GM21390 (cell line): ENCODE measurements at regions not wholly inside any gene's neighbourhood (a gene's known extent, or its start where the extent isn't known, plus 50 kb on each side); places are given as distances from the start of the nearest gene placed in this dataset.
"Not testable (repeated sequence)": the region's sequence is repeated elsewhere in the genome, so short reads cannot be mapped to it uniquely, and the experiment has no call there.

Source experiments
- ATAC-seq: cut with Tn5 transposase; IDR thresholded peaks from one replicate; pipeline ENCODE4 v1.9.1; 2021; ENCODE audit not compliant: unreplicated experiment

GRCh38 chr5:90287036-90287435, 122.5 kb downstream of the CETN3 start:
- ATAC-seq: no peak

DNA sequence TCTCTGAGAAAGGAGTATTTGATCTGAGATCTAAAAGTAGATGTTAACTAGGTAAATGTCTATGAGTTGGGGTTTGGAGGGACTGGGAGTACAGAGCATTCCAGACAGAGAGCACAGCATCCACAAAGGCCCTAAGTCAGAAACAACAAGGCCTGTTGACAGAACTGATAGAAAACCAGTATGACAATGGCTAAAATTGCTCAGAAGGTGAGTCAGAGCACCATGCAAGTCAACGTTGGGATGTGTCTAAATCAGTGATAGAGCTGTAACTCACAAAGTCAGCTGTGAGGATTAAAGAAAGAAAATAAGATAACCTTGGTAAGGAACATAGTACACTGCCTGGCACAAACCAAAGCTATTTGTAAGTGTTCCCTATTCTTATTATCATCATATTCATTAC, 124.0 kb downstream of the CETN3 start:
- ATAC-seq: no peak

- ATAC-seq: no peak
Observed at GRCh38 chr5:90284375-90284774, 125.2 kb downstream of the CETN3 start.

DNA sequence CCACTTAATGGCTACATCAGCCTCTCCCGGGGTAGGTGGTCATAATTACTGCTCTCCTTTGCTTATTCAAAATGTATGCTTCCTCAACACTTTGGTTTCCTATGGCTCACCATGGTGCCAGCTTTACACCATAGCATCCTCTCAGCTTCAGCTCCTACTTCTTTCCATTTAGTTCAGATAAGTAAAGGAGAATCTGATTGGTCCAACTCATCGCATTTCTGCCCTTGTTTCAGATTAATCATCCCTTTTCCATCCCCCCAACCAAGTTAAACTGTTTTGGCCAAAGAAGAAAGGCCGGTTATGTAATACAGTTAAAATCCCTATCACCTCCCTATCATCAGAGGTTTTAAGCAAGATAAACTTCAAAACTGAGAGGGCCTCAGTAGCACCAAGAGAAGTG, 130.5 kb downstream of the CETN3 start:
- ATAC-seq: no peak

- ATAC-seq: no peak
Observed at GRCh38 chr5:90274216-90274615, 135.3 kb downstream of the CETN3 start.

DNA sequence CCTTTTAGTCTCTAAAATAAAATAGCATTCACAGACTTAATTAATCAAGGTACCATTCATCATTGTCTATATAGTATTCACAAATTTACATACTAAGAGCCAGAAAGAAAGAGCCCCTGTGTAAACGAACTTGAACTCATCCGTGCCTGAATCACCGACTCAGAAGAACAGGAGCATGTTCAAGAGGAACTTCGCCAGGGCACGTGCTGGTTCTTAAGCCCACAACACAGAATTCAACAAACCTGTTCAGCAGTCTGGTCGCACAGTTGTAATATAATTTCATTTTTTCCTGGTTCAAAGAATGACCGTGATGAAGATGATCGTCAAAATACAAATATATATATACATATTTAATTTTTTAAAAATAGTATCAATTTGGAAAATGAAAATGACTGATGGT, 141.9 kb downstream of the CETN3 start:
- no peak for ATAC-seq

- no peak for ATAC-seq
Observed at GRCh38 chr5:90265545-90265857, 144.1 kb downstream of the CETN3 start.

- ATAC-seq: peak; percentile 66
Observed at GRCh38 chr5:90264689-90265544, 144.6 kb downstream of the CETN3 start.

DNA sequence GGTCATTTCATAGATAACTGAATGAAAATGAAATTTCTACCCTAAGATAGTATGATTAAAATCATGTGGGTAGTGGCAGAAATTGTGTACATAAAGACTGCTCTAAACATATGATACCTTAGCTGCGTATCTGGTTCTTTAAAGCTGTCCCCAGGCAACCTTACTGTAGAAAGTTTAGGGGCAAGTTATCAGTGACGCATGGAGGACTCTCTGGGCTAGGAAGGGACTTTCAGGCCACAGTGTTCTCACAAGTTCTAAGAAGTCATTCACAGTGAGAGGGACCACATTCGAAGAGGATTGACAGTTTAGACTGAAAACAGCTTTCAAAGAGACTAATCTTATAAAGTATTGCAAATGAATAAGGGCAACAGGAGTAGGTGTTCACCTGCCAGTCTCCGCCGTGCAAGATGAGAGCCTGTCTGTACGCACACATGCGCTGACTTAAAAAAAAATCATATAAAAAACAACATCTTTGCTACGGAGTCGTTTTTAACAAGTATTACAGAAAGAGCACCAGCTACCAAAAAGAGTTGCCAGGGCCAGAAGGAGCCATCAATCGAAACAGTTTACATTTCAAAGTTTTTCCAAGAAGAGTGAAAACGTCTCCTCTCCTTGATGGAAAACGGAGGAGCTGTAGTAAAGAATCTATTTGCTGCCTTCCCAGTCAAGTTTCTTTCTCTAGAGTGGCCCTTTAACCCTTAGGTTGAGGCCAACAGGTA, 146.3 kb downstream of the CETN3 start:
- ATAC-seq: no peak

GRCh38 chr5:90251447-90251846, 158.1 kb downstream of the CETN3 start:
- no peak for ATAC-seq

GRCh38 chr5:90248640-90249039, 160.9 kb downstream of the CETN3 start:
- ATAC-seq: no peak

DNA sequence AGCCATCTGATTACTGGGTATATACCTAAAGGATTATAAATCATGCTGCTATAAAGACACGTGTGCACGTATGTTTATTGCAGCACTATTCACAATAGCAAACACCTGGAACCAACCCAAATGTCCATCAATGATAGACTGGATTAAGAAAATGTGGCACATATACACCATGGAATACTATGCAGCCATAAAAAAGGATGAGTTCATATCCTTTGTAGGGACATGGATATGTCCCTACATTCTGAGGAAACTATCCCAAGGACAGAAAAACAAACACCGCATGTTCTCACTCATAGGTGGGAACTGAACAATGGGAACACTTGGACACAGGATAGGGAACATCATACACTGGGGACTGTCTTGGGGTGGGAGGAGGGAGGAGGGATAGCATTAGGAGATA, 165.7 kb downstream of the CETN3 start:
- not testable (repeated sequence) for ATAC-seq

- ATAC-seq: no peak
Observed at GRCh38 chr5:90233476-90233875, 176.1 kb downstream of the CETN3 start.

- no peak for ATAC-seq
Observed at GRCh38 chr5:90231688-90232087, 177.9 kb downstream of the CETN3 start.

GRCh38 chr5:90227683-90228082, 181.9 kb downstream of the CETN3 start:
- no peak for ATAC-seq

GRCh38 chr5:90226433-90227099, 183.0 kb downstream of the CETN3 start:
- no peak for ATAC-seq

DNA sequence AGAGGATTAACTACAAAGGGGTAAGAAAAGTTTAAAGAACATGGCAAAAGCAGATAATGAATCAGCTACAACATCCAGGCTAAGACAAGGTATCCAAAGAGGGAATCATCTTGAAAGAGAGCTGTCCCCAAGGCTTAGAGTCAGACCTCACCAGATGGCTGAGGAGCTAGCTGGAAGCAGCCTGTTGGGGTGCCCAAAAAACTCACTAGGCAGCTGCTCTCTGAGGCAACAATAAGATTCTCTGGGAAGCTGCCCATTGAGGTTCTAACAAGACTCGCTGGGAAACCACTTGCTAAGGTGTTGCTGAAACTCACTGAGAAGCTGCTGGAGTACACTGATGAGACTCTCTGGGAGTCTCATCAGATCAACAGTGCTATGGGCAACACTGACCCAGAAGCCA, 185.2 kb downstream of the CETN3 start:
- ATAC-seq: no peak

GRCh38 chr5:90223756-90224155, 185.8 kb downstream of the CETN3 start:
- ATAC-seq: no peak

- ATAC-seq: no peak
Observed at GRCh38 chr5:90221951-90222350, 187.6 kb downstream of the CETN3 start.

DNA sequence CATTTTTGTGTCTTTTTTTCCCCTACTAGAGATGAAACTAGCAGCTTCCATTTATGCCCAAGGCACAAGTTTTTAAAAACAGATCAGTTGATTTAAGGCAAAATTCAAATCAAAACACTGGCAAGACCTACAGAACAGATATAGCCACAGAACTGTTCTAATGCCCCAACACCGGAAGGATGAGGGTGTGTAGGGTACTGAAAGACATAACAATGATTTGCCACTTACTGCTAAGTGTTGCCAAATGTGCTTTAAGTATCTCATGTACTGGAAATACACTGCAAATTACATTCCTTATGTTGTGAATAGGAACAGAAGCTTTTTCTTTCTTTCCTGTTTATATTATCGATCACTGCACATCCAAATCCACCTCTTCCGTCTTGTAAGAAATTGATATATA, 189.0 kb downstream of the CETN3 start:
- no peak for ATAC-seq

DNA sequence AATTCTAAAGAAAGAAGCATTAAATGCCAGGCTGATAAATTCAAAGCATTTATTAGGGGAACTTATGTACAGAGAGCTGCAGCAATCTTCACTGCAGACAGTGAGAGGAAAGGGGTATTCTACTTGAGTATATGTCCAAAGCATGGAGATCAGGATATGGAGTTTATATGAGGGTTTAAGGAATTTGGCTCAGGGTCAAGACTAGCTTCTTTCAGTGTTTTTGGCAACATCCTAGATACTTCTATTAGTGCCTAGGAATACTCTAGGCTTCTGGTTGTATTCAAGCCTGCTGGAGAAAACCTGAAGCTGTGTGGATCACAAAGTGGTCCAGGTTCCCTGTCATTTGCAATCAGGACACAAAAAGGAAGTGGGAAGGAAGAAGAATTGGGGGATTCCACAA, 194.6 kb downstream of the CETN3 start:
- no peak for ATAC-seq

DNA sequence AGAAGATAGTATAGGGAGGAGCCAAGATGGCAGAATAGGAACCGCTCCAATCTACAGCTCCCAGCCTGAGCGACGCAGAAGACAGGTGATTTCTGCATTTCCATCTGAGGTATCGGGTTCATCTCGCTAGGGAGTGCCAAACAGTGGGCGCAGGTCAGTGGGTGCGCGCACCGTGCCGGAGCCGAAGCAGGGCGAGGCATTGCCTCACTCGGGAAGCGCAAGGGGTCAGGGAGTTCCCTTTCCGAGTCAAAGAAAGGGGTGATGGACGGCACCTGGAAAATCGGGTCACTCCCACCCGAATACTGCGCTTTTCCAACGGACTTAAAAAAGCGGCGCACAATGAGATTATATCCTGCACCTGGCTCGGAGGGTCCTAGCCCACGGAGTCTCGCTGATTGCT, 201.2 kb downstream of the CETN3 start:
- ATAC-seq: not testable (repeated sequence)
